Cardiac fibroblast (primary cell): ENCODE measurements at regions not wholly inside any gene's neighbourhood (a gene's known extent, or its start where the extent isn't known, plus 50 kb on each side); places are given as distances from the start of the nearest gene placed in this dataset.

Experiments
- DNase-seq, 2 donors: peaks; one replicate each; pipeline versions ENCODE4 v3.0.0 to v3.0.0-alpha.2; 2010; ENCODE audit warnings: low read depth in 2 of 2
- H3K4me3 ChIP-seq, 2 donors: replicated peaks in 1 of 2; 1 replicate in 1 of 2; 2 replicates in 1 of 2; pipeline ENCODE4 v1.5.1; 2011; ENCODE audit warnings: low read depth in 2 of 2, low read length in 2 of 2, mild to moderate bottlenecking in 2 of 2, moderate library complexity in 1 of 2
- TF ChIP-seq, protein P1 (sequence below): IDR thresholded peaks from one replicate; pipeline ENCODE4 v1.5.1; 2011; ENCODE audit warnings: low read depth, mild to moderate bottlenecking, low read length, inconsistent platforms

DNA sequence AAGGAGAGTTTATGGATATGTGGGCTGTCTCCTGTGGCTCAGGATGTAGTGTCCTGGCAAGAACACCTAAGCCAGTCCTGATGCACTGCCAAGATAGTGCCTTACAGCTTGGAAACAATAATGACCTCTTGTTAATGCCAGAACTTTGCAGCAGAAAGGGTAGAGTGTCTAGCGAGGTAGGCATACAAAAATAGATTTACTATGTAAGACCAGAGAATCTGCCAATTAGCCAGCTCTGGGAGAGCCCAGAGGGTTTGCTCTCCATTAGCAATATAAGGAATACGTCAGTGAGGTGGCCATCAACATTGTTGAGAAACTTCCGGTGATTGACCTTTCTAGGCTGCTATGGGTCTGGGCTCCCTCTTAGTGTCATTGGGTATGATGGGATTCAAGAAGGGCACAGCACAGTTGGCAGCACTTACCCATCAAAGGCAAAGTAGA, 178.5 kb upstream of the GALNT2 start:
- H3K4me3 ChIP-seq = no peak overlapping the region
- TF ChIP-seq, protein P1, sequence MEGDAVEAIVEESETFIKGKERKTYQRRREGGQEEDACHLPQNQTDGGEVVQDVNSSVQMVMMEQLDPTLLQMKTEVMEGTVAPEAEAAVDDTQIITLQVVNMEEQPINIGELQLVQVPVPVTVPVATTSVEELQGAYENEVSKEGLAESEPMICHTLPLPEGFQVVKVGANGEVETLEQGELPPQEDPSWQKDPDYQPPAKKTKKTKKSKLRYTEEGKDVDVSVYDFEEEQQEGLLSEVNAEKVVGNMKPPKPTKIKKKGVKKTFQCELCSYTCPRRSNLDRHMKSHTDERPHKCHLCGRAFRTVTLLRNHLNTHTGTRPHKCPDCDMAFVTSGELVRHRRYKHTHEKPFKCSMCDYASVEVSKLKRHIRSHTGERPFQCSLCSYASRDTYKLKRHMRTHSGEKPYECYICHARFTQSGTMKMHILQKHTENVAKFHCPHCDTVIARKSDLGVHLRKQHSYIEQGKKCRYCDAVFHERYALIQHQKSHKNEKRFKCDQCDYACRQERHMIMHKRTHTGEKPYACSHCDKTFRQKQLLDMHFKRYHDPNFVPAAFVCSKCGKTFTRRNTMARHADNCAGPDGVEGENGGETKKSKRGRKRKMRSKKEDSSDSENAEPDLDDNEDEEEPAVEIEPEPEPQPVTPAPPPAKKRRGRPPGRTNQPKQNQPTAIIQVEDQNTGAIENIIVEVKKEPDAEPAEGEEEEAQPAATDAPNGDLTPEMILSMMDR = no peak
- DNase-seq = no peak

DNA sequence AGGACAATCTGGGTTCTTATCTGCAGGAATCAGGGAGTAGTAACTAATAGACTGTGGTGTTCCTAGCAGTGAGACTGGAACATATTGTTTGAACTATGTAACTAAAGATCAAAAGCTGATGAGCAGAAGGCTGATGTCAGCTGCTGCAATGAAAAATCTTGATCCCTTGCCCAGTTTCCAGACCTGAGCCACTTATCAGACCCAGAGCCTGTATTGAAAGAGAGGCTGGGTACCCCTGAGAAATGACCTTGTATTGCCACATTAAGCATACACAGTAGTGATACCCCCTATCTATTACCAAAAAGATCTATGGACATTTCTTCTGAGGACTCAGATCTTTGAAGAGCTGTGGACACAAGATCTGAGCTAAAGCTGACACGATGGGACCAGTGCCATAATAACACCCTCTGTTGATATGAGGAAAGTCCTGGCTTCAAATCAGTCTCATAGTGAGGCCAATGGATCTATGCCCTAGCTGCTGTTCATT, 178.0 kb upstream of the GALNT2 start:
- no peak for DNase-seq
- no peak overlapping the region for H3K4me3 ChIP-seq
- TF ChIP-seq, protein P1 = no peak

DNA sequence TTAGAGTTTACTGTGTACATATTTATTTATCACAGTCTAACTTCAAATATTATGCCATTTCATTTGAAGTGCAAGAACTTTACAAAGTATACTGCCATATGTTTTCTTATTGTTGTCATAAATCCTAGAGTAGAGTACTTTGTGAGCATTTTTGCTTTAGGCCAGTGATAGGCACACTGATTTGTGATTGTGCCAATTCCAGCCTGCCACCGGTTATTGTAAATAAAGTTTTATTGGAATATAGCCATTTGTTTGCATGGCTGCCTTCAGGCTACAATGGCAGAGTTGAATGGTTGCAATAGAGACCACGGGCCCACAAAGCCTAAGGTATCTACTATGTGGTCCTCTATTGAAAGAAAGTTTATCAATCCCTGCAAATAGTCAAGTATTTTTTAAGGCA, 175.8 kb upstream of the GALNT2 start:
- H3K4me3 ChIP-seq = no peak overlapping the region
- TF ChIP-seq, protein P1 = no peak

DNA sequence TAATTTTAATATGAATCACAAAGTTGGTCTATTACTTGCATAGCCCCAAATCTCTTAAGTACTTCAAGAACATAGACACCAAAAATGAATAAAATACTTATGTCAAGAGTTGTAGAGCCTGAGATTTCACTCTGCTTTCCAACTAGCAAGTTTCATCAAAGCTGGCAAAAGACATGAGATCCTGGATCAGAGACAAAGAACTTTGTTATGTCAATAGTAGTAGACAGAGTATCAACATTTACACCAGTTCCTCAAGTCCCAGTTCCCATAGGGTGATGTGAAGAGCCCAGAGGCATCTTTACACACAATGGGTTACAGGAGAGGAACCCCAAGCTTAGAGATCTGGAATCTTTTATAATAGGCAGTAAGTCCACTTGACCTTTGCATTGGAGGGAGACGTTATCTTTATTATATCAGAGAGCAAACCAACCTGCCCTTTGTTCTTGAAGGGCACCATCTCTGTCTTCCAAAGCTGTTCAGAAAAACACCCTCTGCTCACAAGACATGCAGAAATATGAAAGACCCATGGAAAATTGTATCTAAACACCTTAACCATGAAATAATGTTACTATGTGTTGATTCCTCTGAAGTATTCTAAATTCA, 174.4 kb upstream of the GALNT2 start:
- H3K4me3 ChIP-seq = no peak overlapping the region
- DNase-seq = no peak
- TF ChIP-seq, protein P1 = no peak

More for the DNA sequence above, 175.8 kb upstream of the GALNT2 start:
- DNase-seq = no peak

DNA sequence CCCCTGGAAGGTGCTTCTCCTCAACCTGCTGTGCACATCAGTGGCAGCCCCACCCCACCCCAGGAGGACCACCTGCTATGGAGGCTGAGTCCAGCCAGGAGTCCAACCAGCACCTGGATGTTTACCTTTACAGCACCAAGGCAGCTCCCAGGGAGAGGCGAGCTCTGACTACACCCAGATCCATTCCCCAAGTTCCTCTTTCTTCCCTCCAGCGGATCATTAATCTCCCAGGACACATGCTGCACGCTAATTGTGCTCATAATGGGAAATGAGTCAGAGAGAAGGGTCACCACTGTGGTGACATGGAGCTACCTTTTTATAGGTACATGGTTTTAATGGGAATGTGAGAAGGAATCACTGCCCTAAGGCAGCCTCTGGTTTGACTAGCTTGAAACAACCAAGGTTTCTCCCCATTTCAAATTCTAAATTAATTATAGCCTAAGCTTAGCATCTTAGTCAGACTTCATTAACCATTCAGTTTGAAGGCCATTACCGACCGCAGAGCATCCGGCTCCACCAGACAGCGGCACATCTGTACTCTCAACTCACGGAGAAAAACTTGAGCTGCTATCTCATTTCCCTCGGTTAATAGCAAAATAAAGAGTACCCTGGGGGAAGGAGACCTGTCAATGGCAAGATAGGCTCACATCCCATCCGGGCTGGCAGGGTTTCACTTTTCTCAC, 173.1 kb upstream of the GALNT2 start:
- H3K4me3 ChIP-seq = no peak overlapping the region
- DNase-seq = no peak
- TF ChIP-seq, protein P1 = no peak

DNA sequence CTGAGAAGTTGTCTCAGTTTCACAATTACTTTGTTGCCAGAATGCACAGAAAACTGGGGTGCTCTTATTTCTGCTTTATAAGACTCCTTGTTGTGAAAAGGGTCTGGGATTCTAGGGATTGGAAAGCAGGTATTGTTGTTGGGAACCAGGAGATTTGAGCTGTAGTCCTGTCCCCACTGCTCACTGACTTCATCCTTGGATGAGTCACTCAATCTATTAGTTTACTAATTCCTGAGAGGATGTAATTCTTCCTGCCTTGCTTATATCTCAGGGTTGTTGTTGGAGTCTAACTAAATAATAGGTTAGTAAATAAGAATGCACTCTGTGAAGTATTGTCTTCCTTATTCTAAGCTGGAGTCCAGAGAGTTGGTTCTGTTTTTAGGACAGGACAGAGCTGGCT, 172.5 kb upstream of the GALNT2 start:
- TF ChIP-seq, protein P1 = no peak
- H3K4me3 ChIP-seq = no peak overlapping the region
- peak in 1 of 2 donors; percentile 6 for DNase-seq
